HEK293 (cell line): ENCODE measurements at regions not wholly inside any gene's neighbourhood (a gene's known extent, or its start where the extent isn't known, plus 50 kb on each side); places are given as distances from the start of the nearest gene placed in this dataset.

Source experiments
- KLF1 ChIP-seq: fragments of 450-650 bp; formaldehyde crosslinking; IDR thresholded peaks from 2 replicates; pipeline ENCODE4 v1.5.1; 2016; ENCODE audit warnings: missing biosample characterization, missing genetic modification characterization
- KLF7 ChIP-seq: fragments of 450-650 bp; formaldehyde crosslinking; IDR thresholded peaks from 2 replicates; pipeline ENCODE4 v1.5.1; 2016; ENCODE audit warnings: missing biosample characterization, missing genetic modification characterization, borderline replicate concordance
- KLF9 ChIP-seq: fragments of 450-650 bp; formaldehyde crosslinking; IDR thresholded peaks from 2 replicates; pipeline ENCODE4 v1.5.1; 2016; ENCODE audit warnings: missing biosample characterization, missing genetic modification characterization, low read depth
- MEIS1 ChIP-seq: sonication (generic); formaldehyde crosslinking; IDR thresholded peaks from 2 replicates; pipeline ENCODE4 v1.8.1; 2022; ENCODE audit warnings: missing genetic modification reagents, mild to moderate bottlenecking, borderline replicate concordance
- OSR2 ChIP-seq: fragments of 450-650 bp; formaldehyde crosslinking; IDR thresholded peaks from 2 replicates; pipeline ENCODE4 v1.5.1; 2016; ENCODE audit warnings: missing biosample characterization, missing genetic modification characterization
- REPIN1 ChIP-seq: fragments of 450-650 bp; formaldehyde crosslinking; IDR thresholded peaks from 2 replicates; pipeline ENCODE4 v1.5.1; 2017; ENCODE audit warnings: missing biosample characterization, missing genetic modification characterization, low read depth
- ZBTB1 ChIP-seq: fragments of 450-650 bp; formaldehyde crosslinking; IDR thresholded peaks from 2 replicates; pipeline ENCODE4 v1.5.1; 2016; ENCODE audit warnings: missing biosample characterization, missing genetic modification characterization
- ZFP69B ChIP-seq: fragments of 450-650 bp; formaldehyde crosslinking; IDR thresholded peaks from 2 replicates; pipeline ENCODE4 v1.5.1; 2016; ENCODE audit warnings: missing biosample characterization, missing genetic modification characterization
- ZNF121 ChIP-seq: fragments of 450-650 bp; formaldehyde crosslinking; IDR thresholded peaks from 2 replicates; pipeline ENCODE4 v1.5.1; 2016; ENCODE audit warnings: missing biosample characterization, missing genetic modification characterization
- ZNF132 ChIP-seq: fragments of 450-650 bp; formaldehyde crosslinking; IDR thresholded peaks from 2 replicates; pipeline ENCODE4 v1.5.1; 2017; ENCODE audit warnings: missing biosample characterization, missing genetic modification characterization, borderline replicate concordance
- ZNF146 ChIP-seq: fragments of 450-650 bp; formaldehyde crosslinking; IDR thresholded peaks from 2 replicates; pipeline ENCODE4 v1.5.1; 2016; ENCODE audit warnings: missing biosample characterization, missing genetic modification characterization
- ZNF184 ChIP-seq: fragments of 450-650 bp; IDR thresholded peaks from 2 replicates; pipeline ENCODE4 v1.5.1; 2018; ENCODE audit warnings: missing biosample characterization, mild to moderate bottlenecking, missing genetic modification characterization
- ZNF211 ChIP-seq: fragments of 450-650 bp; formaldehyde crosslinking; IDR thresholded peaks from 2 replicates; pipeline ENCODE4 v1.5.1; 2016; ENCODE audit warnings: low read depth, missing biosample characterization, missing genetic modification characterization
- ZNF248 ChIP-seq: fragments of 450-650 bp; formaldehyde crosslinking; IDR thresholded peaks from 2 replicates; pipeline ENCODE4 v1.5.1; 2017; ENCODE audit warnings: missing biosample characterization, missing genetic modification characterization
- ZNF335 ChIP-seq: fragments of 450-650 bp; formaldehyde crosslinking; conservative IDR thresholded peaks from 2 replicates; pipeline ENCODE4 v1.5.1; 2016; ENCODE audit warnings: missing biosample characterization, missing genetic modification characterization
- ZNF366 ChIP-seq: fragments of 450-650 bp; formaldehyde crosslinking; conservative IDR thresholded peaks from 2 replicates; pipeline ENCODE4 v1.5.1; 2016; ENCODE audit warnings: missing biosample characterization, missing genetic modification characterization
- ZNF37A ChIP-seq: fragments of 450-650 bp; IDR thresholded peaks from 2 replicates; pipeline ENCODE4 v1.5.1; 2018; ENCODE audit warnings: missing biosample characterization, missing genetic modification characterization
- ZNF423 ChIP-seq: fragments of 450-650 bp; formaldehyde crosslinking; IDR thresholded peaks from 2 replicates; pipeline ENCODE4 v1.5.1; 2016; ENCODE audit warnings: missing biosample characterization, missing genetic modification characterization
- ZNF555 ChIP-seq: fragments of 450-650 bp; formaldehyde crosslinking; conservative IDR thresholded peaks from 2 replicates; pipeline ENCODE4 v1.5.1; 2017; ENCODE audit warnings: missing biosample characterization, mild to moderate bottlenecking, missing genetic modification characterization, inconsistent platforms
- ZNF558 ChIP-seq: fragments of 450-650 bp; formaldehyde crosslinking; IDR thresholded peaks from 2 replicates; pipeline ENCODE4 v1.5.1; 2016; ENCODE audit warnings: missing biosample characterization, missing genetic modification characterization
- ZNF596 ChIP-seq: fragments of 450-650 bp; IDR thresholded peaks from 2 replicates; pipeline ENCODE4 v1.5.0; 2018; ENCODE audit warnings: missing biosample characterization, mild to moderate bottlenecking, missing genetic modification characterization, moderate library complexity
- ZNF658 ChIP-seq: fragments of 450-650 bp; formaldehyde crosslinking; IDR thresholded peaks from 2 replicates; pipeline ENCODE4; 2016; ENCODE audit warnings: missing biosample characterization, missing genetic modification characterization
- ZNF660 ChIP-seq: fragments of 450-650 bp; IDR thresholded peaks from 2 replicates; pipeline ENCODE4 v1.5.1; 2018; ENCODE audit warnings: missing biosample characterization, mild to moderate bottlenecking, missing genetic modification characterization
- TF ChIP-seq, protein P1 (sequence below): fragments of 450-650 bp; formaldehyde crosslinking; IDR thresholded peaks from 2 replicates; pipeline ENCODE4 v1.5.1; 2016; ENCODE audit warnings: missing biosample characterization, missing genetic modification characterization
- TF ChIP-seq, protein P2 (sequence below): fragments of 450-650 bp; formaldehyde crosslinking; IDR thresholded peaks from 2 replicates; pipeline ENCODE4 v1.5.1; 2016; ENCODE audit warnings: missing biosample characterization, missing genetic modification characterization
- TF ChIP-seq, protein P3 (sequence below): IDR thresholded peaks from 2 replicates; pipeline ENCODE4 v1.6.1; 2011; ENCODE audit warnings: mild to moderate bottlenecking, low read depth, low read length, borderline replicate concordance
- TF ChIP-seq, protein P4 (sequence below): fragments of 450-650 bp; formaldehyde crosslinking; IDR thresholded peaks from 2 replicates; pipeline ENCODE4 v1.5.1; 2017; ENCODE audit warnings: missing biosample characterization, missing genetic modification characterization
- TF ChIP-seq, protein P5 (sequence below): fragments of 450-650 bp; formaldehyde crosslinking; IDR thresholded peaks from 2 replicates; pipeline ENCODE4 v1.5.1; 2016; ENCODE audit warnings: missing biosample characterization, missing genetic modification characterization, low read depth
- TF ChIP-seq, protein P6 (sequence below): fragments of 450-650 bp; formaldehyde crosslinking; IDR thresholded peaks from 2 replicates; pipeline ENCODE4 v1.5.1; 2016; ENCODE audit warnings: missing biosample characterization, missing genetic modification characterization

DNA sequence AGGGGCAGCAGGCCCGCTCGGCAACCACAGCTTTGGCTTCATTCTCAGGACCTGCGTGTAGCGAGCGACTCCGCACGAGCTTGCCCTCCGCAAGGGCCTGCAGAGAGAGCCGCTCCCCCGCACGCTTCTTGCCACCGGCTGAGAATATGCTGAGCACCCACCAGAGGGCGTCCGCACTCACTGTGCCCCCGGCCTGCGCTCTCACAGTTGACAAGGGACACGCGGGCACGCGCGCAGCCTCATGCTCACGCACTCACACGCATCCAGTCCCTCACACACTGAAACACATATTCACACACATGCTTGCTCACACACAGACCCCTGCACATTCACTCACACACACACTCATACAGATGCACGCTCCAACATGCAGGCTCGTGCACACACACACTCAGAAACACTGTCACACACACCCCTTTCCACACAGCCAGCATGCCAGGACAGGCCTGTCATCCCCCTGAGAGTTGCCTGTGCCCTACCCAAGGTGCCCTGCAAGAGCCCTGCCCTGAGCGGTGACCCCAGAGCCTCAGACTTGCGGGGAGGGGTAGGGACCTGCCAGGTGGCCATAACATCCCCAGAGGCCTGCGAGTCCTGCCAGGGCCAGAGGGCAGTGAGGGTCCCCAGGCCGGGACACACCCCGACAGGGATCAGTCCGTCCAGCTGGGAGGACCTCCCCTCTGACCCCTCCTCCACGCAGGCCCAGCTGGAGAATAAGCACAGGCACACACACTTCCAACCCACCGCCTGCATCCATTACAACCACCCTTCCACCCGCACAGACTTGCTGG, 174.1 kb downstream of the BMP7 start (continued):
- TF ChIP-seq KLF9 (tag by site-specific recombination) (peak; percentile 60), ZNF660 (no peak), ZNF558 (tag by site-specific recombination) (no peak), MEIS1 (CRISPR knock-in tag) (no peak), KLF7 (tag by site-specific recombination) (no peak), ZNF184 (no peak), ZNF132 (tag by site-specific recombination) (no peak), ZNF146 (tag by site-specific recombination) (no peak), REPIN1 (tag by site-specific recombination) (no peak), ZNF658 (no peak), OSR2 (tag by site-specific recombination) (no peak), ZBTB1 (tag by site-specific recombination) (no peak), KLF1 (tag by site-specific recombination) (peak; percentile 60; the same call in 1 of the 2 replicates), ZFP69B (peak; percentile 45; the same call in 1 of the 2 replicates), ZNF555 (tag by site-specific recombination) (no peak), ZNF248 (tag by site-specific recombination) (no peak), ZNF596 (tag by site-specific recombination) (no peak), ZNF121 (no peak), ZNF423 (tag by site-specific recombination) (no peak), ZNF211 (tag by site-specific recombination) (no peak), ZNF37A (tag by site-specific recombination) (no peak), ZNF335 (tag by site-specific recombination) (peak; percentile 64; the same call in 1 of the 2 replicates), ZNF366 (tag by site-specific recombination) (no peak)
- TF ChIP-seq, protein P1, sequence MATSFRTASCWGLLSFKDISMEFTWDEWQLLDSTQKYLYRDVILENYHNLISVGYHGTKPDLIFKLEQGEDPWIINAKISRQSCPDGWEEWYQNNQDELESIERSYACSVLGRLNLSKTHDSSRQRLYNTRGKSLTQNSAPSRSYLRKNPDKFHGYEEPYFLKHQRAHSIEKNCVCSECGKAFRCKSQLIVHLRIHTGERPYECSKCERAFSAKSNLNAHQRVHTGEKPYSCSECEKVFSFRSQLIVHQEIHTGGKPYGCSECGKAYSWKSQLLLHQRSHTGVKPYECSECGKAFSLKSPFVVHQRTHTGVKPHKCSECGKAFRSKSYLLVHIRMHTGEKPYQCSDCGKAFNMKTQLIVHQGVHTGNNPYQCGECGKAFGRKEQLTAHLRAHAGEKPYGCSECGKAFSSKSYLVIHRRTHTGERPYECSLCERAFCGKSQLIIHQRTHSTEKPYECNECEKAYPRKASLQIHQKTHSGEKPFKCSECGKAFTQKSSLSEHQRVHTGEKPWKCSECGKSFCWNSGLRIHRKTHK, result no peak
- TF ChIP-seq, protein P2, sequence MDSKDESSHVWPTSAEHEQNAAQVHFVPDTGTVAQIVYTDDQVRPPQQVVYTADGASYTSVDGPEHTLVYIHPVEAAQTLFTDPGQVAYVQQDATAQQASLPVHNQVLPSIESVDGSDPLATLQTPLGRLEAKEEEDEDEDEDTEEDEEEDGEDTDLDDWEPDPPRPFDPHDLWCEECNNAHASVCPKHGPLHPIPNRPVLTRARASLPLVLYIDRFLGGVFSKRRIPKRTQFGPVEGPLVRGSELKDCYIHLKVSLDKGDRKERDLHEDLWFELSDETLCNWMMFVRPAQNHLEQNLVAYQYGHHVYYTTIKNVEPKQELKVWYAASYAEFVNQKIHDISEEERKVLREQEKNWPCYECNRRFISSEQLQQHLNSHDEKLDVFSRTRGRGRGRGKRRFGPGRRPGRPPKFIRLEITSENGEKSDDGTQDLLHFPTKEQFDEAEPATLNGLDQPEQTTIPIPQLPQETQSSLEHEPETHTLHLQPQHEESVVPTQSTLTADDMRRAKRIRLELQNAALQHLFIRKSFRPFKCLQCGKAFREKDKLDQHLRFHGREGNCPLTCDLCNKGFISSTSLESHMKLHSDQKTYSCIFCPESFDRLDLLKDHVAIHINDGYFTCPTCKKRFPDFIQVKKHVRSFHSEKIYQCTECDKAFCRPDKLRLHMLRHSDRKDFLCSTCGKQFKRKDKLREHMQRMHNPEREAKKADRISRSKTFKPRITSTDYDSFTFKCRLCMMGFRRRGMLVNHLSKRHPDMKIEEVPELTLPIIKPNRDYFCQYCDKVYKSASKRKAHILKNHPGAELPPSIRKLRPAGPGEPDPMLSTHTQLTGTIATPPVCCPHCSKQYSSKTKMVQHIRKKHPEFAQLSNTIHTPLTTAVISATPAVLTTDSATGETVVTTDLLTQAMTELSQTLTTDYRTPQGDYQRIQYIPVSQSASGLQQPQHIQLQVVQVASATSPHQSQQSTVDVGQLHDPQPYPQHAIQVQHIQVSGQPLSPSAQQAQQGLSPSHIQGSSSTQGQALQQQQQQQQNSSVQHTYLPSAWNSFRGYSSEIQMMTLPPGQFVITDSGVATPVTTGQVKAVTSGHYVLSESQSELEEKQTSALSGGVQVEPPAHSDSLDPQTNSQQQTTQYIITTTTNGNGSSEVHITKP, result no peak
- TF ChIP-seq, protein P3, sequence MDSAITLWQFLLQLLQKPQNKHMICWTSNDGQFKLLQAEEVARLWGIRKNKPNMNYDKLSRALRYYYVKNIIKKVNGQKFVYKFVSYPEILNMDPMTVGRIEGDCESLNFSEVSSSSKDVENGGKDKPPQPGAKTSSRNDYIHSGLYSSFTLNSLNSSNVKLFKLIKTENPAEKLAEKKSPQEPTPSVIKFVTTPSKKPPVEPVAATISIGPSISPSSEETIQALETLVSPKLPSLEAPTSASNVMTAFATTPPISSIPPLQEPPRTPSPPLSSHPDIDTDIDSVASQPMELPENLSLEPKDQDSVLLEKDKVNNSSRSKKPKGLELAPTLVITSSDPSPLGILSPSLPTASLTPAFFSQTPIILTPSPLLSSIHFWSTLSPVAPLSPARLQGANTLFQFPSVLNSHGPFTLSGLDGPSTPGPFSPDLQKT, result no peak
- TF ChIP-seq, protein P4, sequence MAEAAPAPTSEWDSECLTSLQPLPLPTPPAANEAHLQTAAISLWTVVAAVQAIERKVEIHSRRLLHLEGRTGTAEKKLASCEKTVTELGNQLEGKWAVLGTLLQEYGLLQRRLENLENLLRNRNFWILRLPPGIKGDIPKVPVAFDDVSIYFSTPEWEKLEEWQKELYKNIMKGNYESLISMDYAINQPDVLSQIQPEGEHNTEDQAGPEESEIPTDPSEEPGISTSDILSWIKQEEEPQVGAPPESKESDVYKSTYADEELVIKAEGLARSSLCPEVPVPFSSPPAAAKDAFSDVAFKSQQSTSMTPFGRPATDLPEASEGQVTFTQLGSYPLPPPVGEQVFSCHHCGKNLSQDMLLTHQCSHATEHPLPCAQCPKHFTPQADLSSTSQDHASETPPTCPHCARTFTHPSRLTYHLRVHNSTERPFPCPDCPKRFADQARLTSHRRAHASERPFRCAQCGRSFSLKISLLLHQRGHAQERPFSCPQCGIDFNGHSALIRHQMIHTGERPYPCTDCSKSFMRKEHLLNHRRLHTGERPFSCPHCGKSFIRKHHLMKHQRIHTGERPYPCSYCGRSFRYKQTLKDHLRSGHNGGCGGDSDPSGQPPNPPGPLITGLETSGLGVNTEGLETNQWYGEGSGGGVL (tag by site-specific recombination), result no peak
- TF ChIP-seq, protein P5, sequence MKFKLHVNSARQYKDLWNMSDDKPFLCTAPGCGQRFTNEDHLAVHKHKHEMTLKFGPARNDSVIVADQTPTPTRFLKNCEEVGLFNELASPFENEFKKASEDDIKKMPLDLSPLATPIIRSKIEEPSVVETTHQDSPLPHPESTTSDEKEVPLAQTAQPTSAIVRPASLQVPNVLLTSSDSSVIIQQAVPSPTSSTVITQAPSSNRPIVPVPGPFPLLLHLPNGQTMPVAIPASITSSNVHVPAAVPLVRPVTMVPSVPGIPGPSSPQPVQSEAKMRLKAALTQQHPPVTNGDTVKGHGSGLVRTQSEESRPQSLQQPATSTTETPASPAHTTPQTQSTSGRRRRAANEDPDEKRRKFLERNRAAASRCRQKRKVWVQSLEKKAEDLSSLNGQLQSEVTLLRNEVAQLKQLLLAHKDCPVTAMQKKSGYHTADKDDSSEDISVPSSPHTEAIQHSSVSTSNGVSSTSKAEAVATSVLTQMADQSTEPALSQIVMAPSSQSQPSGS (tag by site-specific recombination), result no peak
- TF ChIP-seq, protein P6, sequence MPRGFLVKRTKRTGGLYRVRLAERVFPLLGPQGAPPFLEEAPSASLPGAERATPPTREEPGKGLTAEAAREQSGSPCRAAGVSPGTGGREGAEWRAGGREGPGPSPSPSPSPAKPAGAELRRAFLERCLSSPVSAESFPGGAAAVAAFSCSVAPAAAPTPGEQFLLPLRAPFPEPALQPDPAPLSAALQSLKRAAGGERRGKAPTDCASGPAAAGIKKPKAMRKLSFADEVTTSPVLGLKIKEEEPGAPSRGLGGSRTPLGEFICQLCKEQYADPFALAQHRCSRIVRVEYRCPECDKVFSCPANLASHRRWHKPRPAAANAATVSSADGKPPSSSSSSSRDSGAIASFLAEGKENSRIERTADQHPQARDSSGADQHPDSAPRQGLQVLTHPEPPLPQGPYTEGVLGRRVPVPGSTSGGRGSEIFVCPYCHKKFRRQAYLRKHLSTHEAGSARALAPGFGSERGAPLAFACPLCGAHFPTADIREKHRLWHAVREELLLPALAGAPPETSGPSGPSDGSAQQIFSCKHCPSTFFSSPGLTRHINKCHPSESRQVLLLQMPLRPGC (tag by site-specific recombination), result peak; percentile 50; the same call in 1 of the 2 replicates
